ENCODE measurements at regions not wholly inside any gene's neighbourhood (a gene's known extent, or its start where the extent isn't known, plus 50 kb on each side); places are given as distances from the start of the nearest gene placed in this dataset.

- TF ChIP-seq, protein P1, sequence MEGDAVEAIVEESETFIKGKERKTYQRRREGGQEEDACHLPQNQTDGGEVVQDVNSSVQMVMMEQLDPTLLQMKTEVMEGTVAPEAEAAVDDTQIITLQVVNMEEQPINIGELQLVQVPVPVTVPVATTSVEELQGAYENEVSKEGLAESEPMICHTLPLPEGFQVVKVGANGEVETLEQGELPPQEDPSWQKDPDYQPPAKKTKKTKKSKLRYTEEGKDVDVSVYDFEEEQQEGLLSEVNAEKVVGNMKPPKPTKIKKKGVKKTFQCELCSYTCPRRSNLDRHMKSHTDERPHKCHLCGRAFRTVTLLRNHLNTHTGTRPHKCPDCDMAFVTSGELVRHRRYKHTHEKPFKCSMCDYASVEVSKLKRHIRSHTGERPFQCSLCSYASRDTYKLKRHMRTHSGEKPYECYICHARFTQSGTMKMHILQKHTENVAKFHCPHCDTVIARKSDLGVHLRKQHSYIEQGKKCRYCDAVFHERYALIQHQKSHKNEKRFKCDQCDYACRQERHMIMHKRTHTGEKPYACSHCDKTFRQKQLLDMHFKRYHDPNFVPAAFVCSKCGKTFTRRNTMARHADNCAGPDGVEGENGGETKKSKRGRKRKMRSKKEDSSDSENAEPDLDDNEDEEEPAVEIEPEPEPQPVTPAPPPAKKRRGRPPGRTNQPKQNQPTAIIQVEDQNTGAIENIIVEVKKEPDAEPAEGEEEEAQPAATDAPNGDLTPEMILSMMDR (IDR thresholded peaks at IDR 0.05), result no peak
- TF ChIP-seq POLR2A (IDR thresholded peaks at IDR 0.05), result no peak
Observed at GRCh38 chr1:242634732-242635131, 110.2 kb upstream of the PLD5 start.

All from Peyer's patch (tissue), 4 donors.